ENCODE measurements at regions not wholly inside any gene's neighbourhood (a gene's known extent, or its start where the extent isn't known, plus 50 kb on each side); places are given as distances from the start of the nearest gene placed in this dataset.
"Not testable (repeated sequence)": the region's sequence is repeated elsewhere in the genome, so short reads cannot be mapped to it uniquely, and the experiment has no call there.

- in situ Hi-C loops (cut with HindIII; ENCODE audit: low pct_unique_long_range_greater_than_20kb, low sequenced_read_pairs), result no loop called here
- DNase-seq (ENCODE audit: low read depth in 1 of 2, low spot score in 1 of 2), result no peak
- no peak for TF ChIP-seq JUND (IDR thresholded peaks at IDR 0.05; ENCODE audit: low read depth)
Observed at GRCh38 chr9:25814023-25814422, 135.8 kb upstream of the TUSC1 start.

- DNase-seq (ENCODE audit: low read depth in 1 of 2, low spot score in 1 of 2), result no peak
- in situ Hi-C loops (cut with HindIII; ENCODE audit: low pct_unique_long_range_greater_than_20kb, low sequenced_read_pairs), result no loop called here
- TF ChIP-seq JUND (IDR thresholded peaks at IDR 0.05; ENCODE audit: low read depth), result no peak
Observed at GRCh38 chr9:25813478-25813877, 135.2 kb upstream of the TUSC1 start.

GRCh38 chr9:25808554-25808953 lies 130.3 kb upstream of the TUSC1 start:
- no peak for TF ChIP-seq JUND (IDR thresholded peaks at IDR 0.05; ENCODE audit: low read depth)
- in situ Hi-C loops (cut with HindIII; ENCODE audit: low pct_unique_long_range_greater_than_20kb, low sequenced_read_pairs), result no loop called here
- DNase-seq (ENCODE audit: low read depth in 1 of 2, low spot score in 1 of 2), result no peak

- DNase-seq (ENCODE audit: low read depth in 1 of 2, low spot score in 1 of 2), result no peak
- no peak for TF ChIP-seq JUND (IDR thresholded peaks at IDR 0.05; ENCODE audit: low read depth)
- in situ Hi-C loops (cut with HindIII; ENCODE audit: low pct_unique_long_range_greater_than_20kb, low sequenced_read_pairs), result no loop called here
Observed at GRCh38 chr9:25804856-25805255, 126.6 kb upstream of the TUSC1 start.

- DNase-seq (ENCODE audit: low read depth in 1 of 2, low spot score in 1 of 2); in situ Hi-C loops (cut with HindIII; ENCODE audit: low pct_unique_long_range_greater_than_20kb, low sequenced_read_pairs): not testable (repeated sequence)
Observed at GRCh38 chr9:25801989-25802388, 123.7 kb upstream of the TUSC1 start.

- DNase-seq (ENCODE audit: low read depth in 1 of 2, low spot score in 1 of 2), result no peak
- no peak for TF ChIP-seq JUND (IDR thresholded peaks at IDR 0.05; ENCODE audit: low read depth)
- in situ Hi-C loops (cut with HindIII; ENCODE audit: low pct_unique_long_range_greater_than_20kb, low sequenced_read_pairs), result no loop called here
Observed at GRCh38 chr9:25773805-25774204, 95.6 kb upstream of the TUSC1 start.

- in situ Hi-C loops (cut with HindIII; ENCODE audit: low pct_unique_long_range_greater_than_20kb, low sequenced_read_pairs), result no loop called here
Observed at GRCh38 chr9:25755951-25756350, 77.7 kb upstream of the TUSC1 start.

GRCh38 chr9:25752398-25752797 lies 74.2 kb upstream of the TUSC1 start:
- in situ Hi-C loops (cut with HindIII; ENCODE audit: low pct_unique_long_range_greater_than_20kb, low sequenced_read_pairs), result no loop called here
- no peak for TF ChIP-seq JUND (IDR thresholded peaks at IDR 0.05; ENCODE audit: low read depth)
- DNase-seq (ENCODE audit: low read depth in 1 of 2, low spot score in 1 of 2), result no peak

More at GRCh38 chr9:25755951-25756350, 77.7 kb upstream of the TUSC1 start:
- no peak for DNase-seq (ENCODE audit: low read depth in 1 of 2, low spot score in 1 of 2)
- TF ChIP-seq JUND (IDR thresholded peaks at IDR 0.05; ENCODE audit: low read depth), result no peak

- in situ Hi-C loops (cut with HindIII; ENCODE audit: low pct_unique_long_range_greater_than_20kb, low sequenced_read_pairs), result no loop called here
- peak in 1 of 2 experiments; percentile 27 for DNase-seq (ENCODE audit: low read depth in 1 of 2, low spot score in 1 of 2)
- TF ChIP-seq JUND (IDR thresholded peaks at IDR 0.05; ENCODE audit: low read depth), result no peak
Observed at GRCh38 chr9:25742256-25742655, 64.0 kb upstream of the TUSC1 start.

- in situ Hi-C loops (cut with HindIII; ENCODE audit: low pct_unique_long_range_greater_than_20kb, low sequenced_read_pairs), result no loop called here
- no peak for TF ChIP-seq JUND (IDR thresholded peaks at IDR 0.05; ENCODE audit: low read depth)
- peak in 1 of 2 experiments; percentile 26 for DNase-seq (ENCODE audit: low read depth in 1 of 2, low spot score in 1 of 2)
Observed at GRCh38 chr9:25733336-25733982, 55.2 kb upstream of the TUSC1 start.

GRCh38 chr9:25731895-25732794 lies 53.9 kb upstream of the TUSC1 start:
- DNase-seq (ENCODE audit: low read depth in 1 of 2, low spot score in 1 of 2); in situ Hi-C loops (cut with HindIII; ENCODE audit: low pct_unique_long_range_greater_than_20kb, low sequenced_read_pairs): not testable (repeated sequence)
